Chondrocyte (in vitro differentiated cells): ENCODE measurements at regions not wholly inside any gene's neighbourhood (a gene's known extent, or its start where the extent isn't known, plus 50 kb on each side); places are given as distances from the start of the nearest gene placed in this dataset.
"Not testable (repeated sequence)": the region's sequence is repeated elsewhere in the genome, so short reads cannot be mapped to it uniquely, and the experiment has no call there.

Experiments
- DNase-seq: peaks from one replicate; pipeline ENCODE4 v3.0.0; 2021; ENCODE audit warnings: mixed read lengths, low spot score
- H3K27ac Mint-ChIP-seq: one replicate; pipeline ENCODE4 v1.8.0; 2021; ENCODE audit warnings: mild to moderate bottlenecking, moderate library complexity, mixed read lengths; ENCODE audit not compliant: unreplicated experiment
- H3K27me3 Mint-ChIP-seq: 2 replicates; pipeline ENCODE4 v1.8.0; 2021; ENCODE audit warnings: low read depth, mixed read lengths
- H3K36me3 Mint-ChIP-seq: 2 replicates; pipeline ENCODE4 v1.8.0; 2021; ENCODE audit warnings: low read depth, mixed read lengths
- H3K4me1 Mint-ChIP-seq: 2 replicates; pipeline ENCODE4 v1.8.0; 2021; ENCODE audit warnings: low read depth, mild to moderate bottlenecking, mixed read lengths
- H3K4me3 Mint-ChIP-seq: one replicate; pipeline ENCODE4 v1.8.0; 2021; ENCODE audit warnings: mild to moderate bottlenecking, moderate library complexity, mixed read lengths; ENCODE audit not compliant: unreplicated experiment
- H3K9me3 Mint-ChIP-seq: 2 replicates; pipeline ENCODE4 v1.8.0; 2021; ENCODE audit warnings: low read depth, mixed read lengths
- CTCF ChIP-seq: fragments of 200-600 bp; sonication (generic); IDR thresholded peaks from 2 replicates; pipeline ENCODE4 v1.5.0; 2021; ENCODE audit warnings: antibody characterized with exemption, mild to moderate bottlenecking, moderate library complexity

- no peaks in the 10 kb centered on the region for H3K4me1 Mint-ChIP-seq
- no peaks in the 10 kb centered on the region for H3K27me3 Mint-ChIP-seq
- H3K27ac Mint-ChIP-seq: no peak overlapping the region
- H3K36me3 Mint-ChIP-seq: no peaks in the 10 kb centered on the region
- no peak overlapping the region for H3K4me3 Mint-ChIP-seq
- no peak for TF ChIP-seq CTCF
- no peak for DNase-seq
- peaks cover 39% of the 10 kb centered on the region for H3K9me3 Mint-ChIP-seq
Measured at GRCh38 chr17:22158364-22158763, 466.0 kb downstream of the KCNJ18 start.

GRCh38 chr17:22161376-22161775 is 469.1 kb downstream of the KCNJ18 start:
- H3K27ac Mint-ChIP-seq: no peak overlapping the region
- H3K36me3 Mint-ChIP-seq: no peaks in the 10 kb centered on the region
- no peaks in the 10 kb centered on the region for H3K4me1 Mint-ChIP-seq
- DNase-seq: no peak
- no peak overlapping the region for H3K4me3 Mint-ChIP-seq
- H3K9me3 Mint-ChIP-seq: peaks cover 31% of the 10 kb centered on the region
- TF ChIP-seq CTCF: no peak
- H3K27me3 Mint-ChIP-seq: no peaks in the 10 kb centered on the region

GRCh38 chr17:22171631-22172030 is 479.3 kb downstream of the KCNJ18 start:
- Mint-ChIP-seq H3K27me3 (no peaks in the 10 kb centered on the region), H3K36me3 (peaks cover 2% of the 10 kb centered on the region), H3K4me1 (no peaks in the 10 kb centered on the region), H3K27ac (no peak overlapping the region), H3K9me3 (peaks cover 29% of the 10 kb centered on the region), H3K4me3 (no peak overlapping the region)
- TF ChIP-seq CTCF: no peak
- no peak for DNase-seq

GRCh38 chr17:22193113-22193512 is 500.8 kb downstream of the KCNJ18 start:
- H3K36me3 Mint-ChIP-seq: no peaks in the 10 kb centered on the region
- DNase-seq: no peak
- H3K9me3 Mint-ChIP-seq: peaks cover 16% of the 10 kb centered on the region
- no peaks in the 10 kb centered on the region for H3K4me1 Mint-ChIP-seq
- no peaks in the 10 kb centered on the region for H3K27me3 Mint-ChIP-seq
- H3K27ac Mint-ChIP-seq: no peak overlapping the region
- no peak overlapping the region for H3K4me3 Mint-ChIP-seq
- TF ChIP-seq CTCF: no peak

- not testable (repeated sequence) for H3K4me1 Mint-ChIP-seq, H3K27ac Mint-ChIP-seq, H3K36me3 Mint-ChIP-seq, DNase-seq, H3K4me3 Mint-ChIP-seq, H3K27me3 Mint-ChIP-seq
- H3K9me3 Mint-ChIP-seq: peaks cover 35% of the 10 kb centered on the region
Measured at GRCh38 chr17:22200187-22200586, 507.9 kb downstream of the KCNJ18 start.

- DNase-seq: peak; percentile 44
- H3K9me3 Mint-ChIP-seq: peaks cover 37% of the 10 kb centered on the region
- no peaks in the 10 kb centered on the region for H3K36me3 Mint-ChIP-seq
- H3K27ac Mint-ChIP-seq: no peak overlapping the region
- H3K27me3 Mint-ChIP-seq: no peaks in the 10 kb centered on the region
- TF ChIP-seq CTCF: no peak
- no peak overlapping the region for H3K4me3 Mint-ChIP-seq
- no peaks in the 10 kb centered on the region for H3K4me1 Mint-ChIP-seq
Measured at GRCh38 chr17:22202702-22203101, 510.4 kb downstream of the KCNJ18 start.
